HCEC 1CT (cell line): ENCODE measurements at regions not wholly inside any gene's neighbourhood (a gene's known extent, or its start where the extent isn't known, plus 50 kb on each side); places are given as distances from the start of the nearest gene placed in this dataset.
A peak's percentile ranks its signal among the peaks of the same experiment; 100 is the strongest.

Experiments used
- DNase-seq: peaks from one replicate; pipeline ENCODE4 v3.0.0-alpha.2; 2017

DNA sequence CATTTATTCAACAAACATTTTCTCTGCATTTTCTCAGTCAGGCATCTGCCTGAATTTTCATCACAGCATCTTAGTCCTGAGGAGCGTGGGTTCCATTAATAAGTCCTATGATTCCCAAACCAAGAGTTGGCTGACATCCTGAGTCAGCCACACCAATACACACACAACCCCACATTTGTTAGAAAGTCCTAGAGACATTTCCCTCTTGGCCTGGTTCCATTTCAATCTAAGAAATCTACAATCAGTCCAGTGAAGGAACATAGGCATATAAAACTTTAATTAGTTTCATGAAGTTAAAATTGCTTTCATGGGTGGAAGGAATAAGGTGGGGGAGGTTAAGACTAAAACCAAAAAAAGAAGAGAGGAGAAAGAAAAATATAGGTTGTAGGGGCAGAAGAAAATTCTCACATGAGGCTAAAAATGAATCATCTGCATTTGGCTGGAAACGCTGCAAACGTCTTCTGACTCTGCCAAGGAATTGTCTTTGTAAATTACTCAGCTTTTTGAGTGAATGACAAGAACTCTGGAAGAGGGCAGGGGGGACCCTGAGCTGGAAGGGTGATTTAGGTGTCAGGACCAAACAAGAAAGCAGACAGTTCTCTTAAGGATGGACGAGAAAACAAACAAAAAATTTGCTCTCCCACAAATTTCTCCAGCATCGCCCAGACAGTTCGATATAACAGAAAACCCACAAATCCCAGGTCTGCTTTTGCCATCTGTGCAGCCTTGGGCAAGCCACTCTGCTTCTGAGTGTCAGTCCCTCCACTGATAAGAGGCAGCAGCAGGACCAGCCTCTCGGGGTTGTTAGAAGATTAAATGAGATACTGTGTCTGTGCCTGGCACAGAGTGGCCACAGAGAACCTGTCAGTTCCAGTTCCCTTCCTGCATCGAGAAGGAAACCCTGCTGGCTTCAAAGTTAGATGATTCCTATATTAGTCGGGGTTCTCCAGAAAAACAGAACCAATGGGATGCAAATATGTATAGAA lies 289.7 kb downstream of the CDK5RAP2 start:
- DNase-seq: no peak

DNA sequence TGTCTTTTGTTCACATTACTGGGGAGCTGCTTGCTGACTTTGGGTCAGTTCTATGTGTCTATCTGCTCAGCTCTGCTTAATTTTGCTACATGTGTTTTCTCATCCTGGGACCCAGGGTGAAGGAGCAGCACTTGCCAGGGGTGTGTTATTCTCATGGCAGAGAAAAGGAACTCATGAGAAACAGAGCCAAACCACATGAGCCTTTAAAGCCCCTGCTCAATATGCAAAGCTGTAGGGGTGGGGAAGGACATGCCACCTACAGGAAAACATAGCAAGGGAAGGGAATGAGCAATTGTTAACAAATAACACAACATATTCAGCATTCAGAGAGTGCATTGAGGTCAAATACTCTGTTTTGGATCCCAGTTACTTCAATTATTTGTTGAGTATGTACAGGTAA lies 290.9 kb downstream of the CDK5RAP2 start:
- DNase-seq: no peak

DNA sequence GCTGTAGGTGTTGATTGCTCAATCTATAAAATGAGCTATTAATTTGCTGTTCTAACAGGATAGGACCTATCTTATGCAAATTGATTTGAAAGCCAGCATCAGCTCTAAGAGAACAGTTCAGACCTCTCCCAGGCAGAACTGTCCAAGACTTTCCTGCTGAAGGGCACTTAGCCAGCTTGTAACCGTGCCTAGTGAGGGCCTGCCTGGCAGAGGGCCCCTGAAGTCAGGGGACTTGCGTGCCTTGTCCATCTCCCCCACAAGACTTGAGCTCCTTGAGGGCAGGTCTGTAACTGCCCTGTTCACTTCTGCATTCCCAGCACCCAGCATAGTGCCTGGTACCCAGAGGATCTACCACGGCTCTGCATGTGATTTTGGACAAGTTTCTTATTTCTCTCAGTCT lies 293.4 kb downstream of the CDK5RAP2 start:
- DNase-seq: no peak

DNA sequence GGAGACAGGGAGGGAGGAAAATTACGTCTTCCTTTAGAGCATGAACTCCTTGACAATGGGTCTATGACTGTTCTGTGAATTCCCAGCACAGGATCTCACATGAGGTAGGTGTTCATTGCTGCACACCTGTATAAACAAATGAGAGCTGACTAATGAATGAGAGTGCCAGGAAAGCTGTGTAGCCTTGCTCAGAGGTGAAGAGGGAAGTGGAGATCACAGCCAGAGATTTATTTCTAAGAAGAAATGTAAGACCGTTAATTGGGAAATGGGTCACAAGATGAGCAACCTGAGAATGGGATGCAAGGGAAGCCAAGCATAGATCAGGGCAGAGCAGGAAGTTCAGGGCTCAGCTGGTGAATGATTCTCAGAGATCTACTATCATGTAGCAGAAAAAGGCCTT lies 295.1 kb downstream of the CDK5RAP2 start:
- DNase-seq: no peak

DNA sequence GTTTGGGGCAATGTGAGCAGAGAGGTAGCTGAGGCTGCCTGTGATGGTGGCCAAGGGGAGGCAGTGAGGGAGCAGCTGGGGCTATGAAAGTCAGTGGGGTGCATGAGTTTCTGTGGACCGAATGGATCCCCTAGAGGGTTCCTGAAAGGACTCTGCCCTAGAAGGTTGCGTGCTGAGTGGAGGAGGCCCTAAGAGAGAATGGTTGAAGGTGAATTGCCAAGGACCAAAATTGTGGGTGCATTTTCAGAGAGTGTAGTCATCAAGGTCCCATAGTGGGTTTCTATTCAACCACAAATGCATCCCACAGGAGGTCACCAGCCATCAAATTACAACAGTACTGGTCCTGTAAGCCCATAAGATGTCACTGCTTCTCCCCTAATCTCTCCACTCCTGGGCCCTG lies 298.3 kb downstream of the CDK5RAP2 start:
- DNase-seq: no peak

DNA sequence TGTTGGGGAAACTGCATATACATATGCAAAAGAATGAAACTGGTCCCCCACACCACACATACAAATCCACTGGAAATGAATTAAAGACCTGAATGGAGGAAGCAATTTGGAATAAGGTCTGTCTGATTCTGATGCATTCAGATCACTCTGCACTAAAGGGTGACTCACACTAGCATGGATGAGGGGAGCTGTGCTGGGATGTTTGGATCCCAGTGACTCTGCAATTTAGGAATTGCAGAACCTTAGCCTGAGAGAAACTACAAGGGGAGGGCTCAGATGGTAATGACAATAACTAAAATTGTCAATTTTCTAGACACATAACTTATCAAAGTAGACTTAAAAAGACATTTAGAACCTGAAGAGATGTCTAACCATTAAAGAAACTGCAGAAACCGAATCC lies 312.0 kb downstream of the CDK5RAP2 start:
- peak; percentile 6 for DNase-seq

DNA sequence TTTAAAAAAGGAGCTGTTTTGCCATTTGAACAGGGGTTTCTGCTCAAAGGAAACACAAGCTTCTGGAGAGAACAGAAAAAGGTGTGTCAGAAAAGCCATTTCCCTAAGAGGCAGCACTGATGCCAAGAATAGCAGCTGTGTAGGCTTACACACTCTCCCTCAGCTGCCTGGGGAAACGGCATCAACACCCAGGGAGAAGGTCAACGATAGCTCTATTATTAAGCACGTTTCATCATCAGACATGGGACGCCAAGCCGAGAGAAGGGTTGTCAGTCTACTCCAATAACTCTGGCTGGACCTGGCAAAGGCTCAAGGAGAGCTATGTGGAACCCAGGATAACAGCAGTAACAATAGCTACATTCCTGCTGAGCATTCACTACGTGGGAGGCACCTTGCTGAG lies 314.2 kb downstream of the CDK5RAP2 start:
- DNase-seq: no peak

DNA sequence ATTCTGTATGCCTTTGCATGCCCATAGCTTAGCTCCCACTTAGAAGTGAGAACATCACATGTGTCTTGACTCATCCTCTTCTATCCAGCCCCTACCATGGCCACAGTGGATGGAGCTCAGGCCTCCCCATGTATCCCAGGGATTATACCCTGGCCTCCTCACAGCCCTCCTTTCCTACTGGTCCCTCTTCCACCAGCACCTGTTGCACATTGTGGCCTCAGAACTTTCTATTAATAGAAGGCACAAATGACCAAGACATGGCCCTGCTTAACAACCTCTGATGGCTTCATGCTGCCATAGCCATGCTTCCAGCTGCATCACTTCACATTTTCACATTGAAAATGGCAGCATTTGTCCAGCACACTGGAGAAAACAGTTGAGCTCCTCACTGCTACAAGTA lies 315.4 kb downstream of the CDK5RAP2 start:
- DNase-seq: no peak

DNA sequence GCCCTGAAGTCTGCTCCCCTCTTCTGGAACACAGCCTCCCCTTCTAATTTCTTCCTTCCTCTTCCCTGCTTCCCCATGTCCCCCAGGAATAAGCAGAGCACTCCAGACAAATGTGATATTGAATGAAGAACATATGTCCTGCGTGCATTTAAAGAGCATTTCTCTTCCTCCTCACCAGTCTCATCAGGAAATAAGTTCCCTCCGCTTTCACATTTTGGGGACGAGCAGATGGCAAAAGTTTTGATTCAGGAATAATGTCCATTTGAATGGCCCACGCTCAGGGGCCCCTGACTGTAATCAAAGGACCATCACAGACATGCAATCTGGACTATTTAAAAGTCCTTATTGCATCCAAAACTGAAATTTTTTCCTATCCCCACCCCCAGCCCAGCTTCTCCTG lies 316.1 kb downstream of the CDK5RAP2 start:
- DNase-seq: no peak

DNA sequence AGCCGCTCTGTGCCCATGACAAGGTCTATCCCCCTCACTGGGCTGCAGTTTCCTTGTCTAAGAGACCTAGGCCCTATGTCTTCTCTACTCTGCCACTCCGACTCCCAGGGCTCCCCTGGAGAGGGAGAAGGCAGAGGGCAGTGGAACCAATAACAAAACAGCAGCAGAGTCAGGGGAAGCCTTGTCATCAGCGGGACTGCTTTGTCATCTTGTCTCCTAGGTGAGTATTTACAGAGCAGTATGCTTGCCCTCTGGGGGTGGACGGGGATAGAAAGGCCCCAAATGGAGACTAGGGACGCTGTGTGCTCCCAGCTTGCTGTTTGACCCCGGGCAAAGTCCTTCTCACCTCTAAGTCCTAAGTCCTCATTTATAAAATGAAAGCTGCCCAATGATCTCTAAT lies 318.5 kb downstream of the CDK5RAP2 start:
- no peak for DNase-seq

DNA sequence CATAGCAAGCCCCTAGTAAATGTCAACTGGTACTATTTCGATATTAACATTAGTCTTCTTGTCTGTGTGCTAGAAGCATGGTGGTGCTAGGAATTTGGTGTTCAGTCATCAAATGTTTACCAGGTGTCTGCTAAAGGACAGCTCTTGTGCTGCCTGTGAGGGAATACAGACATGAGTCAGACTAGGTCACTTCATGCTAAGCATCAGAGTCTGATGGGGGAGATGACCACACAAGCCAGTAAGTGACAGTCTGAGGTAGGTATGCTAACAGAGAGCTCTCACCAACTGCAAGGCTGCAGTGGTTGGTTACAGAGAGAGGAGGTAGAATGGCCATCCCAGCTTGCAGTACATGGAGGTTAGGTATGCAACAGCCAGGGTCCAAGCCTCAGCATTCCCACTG lies 320.9 kb downstream of the CDK5RAP2 start:
- no peak for DNase-seq

DNA sequence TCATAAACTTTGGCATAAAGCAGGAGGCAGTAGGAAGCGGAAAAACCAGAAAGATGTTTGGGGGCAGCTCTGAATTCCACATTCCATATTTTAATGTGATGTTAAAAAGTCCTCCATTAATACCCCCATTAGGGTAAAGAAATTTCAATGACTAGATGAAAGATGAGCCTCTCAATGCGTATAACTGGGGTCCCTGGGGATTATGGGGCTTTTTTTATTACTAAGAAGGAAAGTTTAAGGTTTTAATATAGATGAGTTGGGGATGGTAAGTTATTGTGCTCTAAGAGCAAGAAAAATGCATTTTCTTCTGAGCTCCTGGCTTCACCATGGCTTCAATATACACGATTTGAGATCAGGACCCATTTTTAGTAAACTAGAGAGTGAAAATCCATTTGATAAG lies 321.9 kb downstream of the CDK5RAP2 start:
- no peak for DNase-seq

DNA sequence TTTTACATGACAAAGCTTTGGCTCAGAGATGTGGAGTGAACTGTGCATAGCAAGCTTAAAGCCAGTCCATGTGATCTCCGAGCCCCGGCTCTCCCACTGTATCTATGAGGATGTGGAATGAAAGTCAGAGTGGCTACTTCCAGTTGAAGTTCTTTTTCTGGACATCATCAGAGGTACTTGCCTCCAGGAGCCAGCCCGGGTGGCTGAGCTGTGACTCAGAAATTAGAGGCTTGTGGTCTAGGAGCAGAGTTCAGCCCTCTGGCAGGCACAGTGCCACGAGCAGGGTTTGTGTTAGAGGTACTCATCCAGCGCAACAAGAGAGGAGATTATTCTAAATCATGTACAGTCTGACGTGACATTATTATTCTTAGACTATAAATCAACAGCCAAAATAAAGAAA lies 322.5 kb downstream of the CDK5RAP2 start:
- DNase-seq: peak; percentile 3

DNA sequence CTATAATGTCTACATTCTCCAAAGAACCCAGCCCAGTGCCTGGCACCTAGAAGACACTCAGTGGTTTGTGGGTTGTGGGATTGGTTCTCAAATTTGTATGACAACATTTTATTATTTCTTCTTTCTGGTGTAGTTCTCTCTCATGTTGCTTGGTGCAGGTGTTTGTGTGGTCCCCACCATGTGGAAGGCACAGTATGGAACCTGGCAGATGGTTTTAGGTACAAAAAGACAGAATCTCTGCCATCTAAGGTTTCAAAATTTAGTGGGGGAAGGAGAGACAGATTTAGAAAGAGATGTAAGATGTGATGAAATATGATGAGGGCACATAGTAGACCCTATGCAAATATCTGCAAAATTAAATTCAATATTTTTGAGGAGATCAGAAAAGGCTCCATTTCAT lies 323.8 kb downstream of the CDK5RAP2 start:
- DNase-seq: no peak

DNA sequence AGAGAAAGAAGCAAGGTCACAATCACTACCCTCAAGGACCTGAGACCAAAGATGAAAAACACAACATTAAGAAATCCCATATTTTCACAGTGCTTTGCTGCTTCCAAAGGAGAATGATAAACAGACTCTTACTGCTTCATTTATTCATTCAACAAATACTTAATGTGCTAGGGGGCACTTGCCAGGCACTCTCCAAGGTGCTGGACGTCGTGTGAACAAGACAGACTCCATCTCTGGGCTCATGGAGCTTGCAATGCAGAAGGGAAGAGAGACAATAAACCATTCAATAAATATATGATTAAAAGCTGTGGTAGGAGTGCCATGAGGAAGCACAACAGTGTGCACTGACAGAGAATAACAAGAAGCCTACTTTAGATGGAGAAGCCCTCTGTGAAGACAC lies 327.7 kb downstream of the CDK5RAP2 start:
- no peak for DNase-seq

DNA sequence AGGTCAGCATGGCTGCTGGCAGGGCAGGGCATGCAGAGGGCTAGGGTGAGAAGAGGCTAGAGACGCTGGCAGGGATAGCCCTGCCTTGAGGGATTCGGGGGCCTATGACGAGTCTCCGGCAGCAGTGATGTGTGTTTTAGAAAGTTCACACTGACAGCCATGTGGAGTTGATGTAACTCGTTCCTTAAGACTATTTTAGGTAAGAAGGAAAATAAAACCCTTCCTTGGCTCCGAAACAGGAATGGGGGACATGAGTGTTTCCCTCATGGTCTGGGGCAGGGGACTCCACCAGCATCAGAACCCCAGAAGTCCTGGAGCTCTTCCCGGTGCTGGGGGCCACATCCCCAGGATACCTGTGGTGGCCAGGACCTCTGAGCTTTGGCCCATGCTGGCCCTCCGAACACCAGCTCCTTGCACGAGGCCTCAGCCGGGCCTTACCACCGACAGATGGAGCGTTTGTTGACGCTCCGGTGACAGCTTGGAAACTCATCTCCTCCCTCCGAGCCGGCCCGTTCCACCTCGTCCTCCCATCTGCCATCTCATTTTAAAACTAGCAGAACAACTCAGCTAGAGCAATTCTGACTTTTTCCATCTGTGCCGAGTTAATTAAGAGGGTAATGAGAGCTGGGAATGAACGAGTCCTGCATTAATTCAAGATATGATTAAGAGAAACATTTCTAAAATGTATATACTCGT lies 337.7 kb downstream of the CDK5RAP2 start:
- DNase-seq: no peak

DNA sequence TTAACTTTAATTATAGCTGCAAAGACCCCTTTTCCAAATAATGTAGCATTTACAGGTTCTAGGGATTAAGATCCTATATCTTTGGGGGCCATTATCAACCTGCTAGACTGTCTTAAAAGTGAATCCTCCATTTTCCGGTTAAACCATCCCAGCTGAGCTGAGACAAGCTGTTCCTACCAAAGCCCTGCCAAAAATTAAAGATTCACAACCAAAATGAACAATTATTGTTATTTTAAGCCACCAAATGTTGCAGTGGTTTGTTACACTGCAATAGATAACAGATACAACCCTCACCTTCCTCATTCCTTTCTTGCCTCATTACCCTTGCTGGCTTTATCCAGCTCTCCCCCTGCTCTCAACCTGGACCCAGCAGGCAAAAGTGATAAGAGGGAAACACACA lies 343.4 kb downstream of the CDK5RAP2 start:
- DNase-seq: no peak

DNA sequence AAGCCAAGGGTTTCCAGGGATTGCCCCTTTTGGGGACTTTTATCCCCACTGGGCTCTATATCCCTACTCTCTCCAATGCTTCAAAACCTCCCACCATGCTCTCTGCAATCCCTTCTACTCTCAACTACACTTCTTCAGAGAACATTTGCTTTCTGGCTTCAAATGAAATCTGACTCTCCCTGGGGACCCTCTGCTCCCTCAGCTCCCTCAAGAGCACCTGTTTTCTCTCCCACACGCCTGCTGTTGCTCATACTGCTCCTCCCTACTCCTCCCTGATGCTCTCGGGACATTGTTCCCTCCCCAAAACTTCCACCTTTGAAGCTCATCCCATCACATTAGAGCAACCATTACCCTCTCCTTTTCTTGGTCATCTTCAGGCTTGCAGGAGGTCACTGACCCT lies 344.9 kb downstream of the CDK5RAP2 start:
- no peak for DNase-seq

DNA sequence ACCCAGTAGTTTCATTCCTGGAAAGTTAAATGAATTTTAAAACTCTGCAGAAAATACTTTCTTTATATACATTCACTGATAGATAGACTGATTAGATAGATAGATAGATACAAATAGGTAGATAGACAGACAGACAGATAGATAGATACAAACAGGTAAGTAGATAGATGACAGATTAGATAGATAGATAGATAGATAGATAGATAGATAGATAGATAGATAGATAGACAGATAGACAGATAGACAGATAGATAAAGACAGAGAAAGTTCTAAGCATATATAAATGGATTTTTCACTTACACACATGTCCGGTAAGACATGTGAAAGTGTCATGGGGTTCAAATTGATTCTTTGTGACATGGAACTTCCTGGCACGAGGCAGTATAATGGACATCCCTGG lies 349.7 kb downstream of the CDK5RAP2 start:
- DNase-seq: no peak

DNA sequence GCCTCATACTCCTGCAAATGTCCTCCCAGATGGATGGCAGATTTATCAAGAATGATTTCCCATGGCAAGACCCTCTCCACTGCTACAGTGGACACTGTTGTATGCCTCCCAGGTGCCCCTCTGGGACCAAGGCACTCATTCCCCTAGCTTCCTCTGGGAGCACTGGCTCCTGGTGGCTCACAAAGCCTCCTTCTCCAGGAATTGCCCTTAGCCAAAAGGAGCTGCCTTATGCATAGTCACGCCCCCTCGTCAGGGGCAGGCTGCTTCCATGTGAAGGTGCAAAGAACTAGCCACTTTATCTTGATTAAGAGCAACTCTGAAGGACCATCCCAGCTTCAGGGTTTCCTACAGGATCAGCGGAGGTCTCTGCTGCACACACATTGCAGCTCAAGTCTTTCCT lies 358.1 kb downstream of the CDK5RAP2 start:
- DNase-seq: no peak

DNA sequence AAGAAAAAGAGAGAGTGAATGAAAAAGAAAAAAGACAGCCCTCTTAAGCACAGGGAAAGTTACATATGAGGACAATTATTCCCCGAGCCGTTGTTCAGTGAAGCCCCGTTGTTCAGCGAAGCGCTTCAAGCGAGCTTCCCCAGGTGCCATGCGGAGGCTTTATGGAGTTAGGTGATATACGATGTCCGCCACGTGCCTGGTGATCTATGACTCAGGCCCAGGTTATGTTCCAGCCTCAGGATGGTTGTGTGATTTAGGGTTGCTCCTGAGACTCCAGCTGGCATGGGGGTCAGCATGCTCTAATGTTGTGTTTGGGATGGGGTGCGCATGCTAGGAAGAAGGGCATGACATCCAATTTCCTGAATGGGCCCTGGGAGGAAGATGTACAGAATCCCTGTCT lies 365.6 kb downstream of the CDK5RAP2 start:
- DNase-seq: no peak

DNA sequence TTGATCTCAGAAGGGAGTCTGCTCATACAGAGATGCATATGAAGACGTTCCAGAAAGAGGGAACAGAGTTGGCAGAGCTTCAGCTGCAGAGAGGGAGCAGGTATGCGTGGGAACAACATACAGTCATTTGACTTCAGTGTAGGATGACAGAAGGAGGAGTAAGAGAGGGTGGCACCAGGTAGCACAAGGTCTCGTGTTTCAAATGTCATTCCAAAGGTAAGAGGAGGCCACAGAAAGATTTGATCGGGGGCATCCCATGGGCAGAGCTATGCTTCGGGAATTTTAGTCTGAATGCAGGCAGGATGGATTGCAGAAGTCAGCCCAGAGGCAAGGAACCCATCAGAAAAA lies 367.1 kb downstream of the CDK5RAP2 start:
- no peak for DNase-seq

DNA sequence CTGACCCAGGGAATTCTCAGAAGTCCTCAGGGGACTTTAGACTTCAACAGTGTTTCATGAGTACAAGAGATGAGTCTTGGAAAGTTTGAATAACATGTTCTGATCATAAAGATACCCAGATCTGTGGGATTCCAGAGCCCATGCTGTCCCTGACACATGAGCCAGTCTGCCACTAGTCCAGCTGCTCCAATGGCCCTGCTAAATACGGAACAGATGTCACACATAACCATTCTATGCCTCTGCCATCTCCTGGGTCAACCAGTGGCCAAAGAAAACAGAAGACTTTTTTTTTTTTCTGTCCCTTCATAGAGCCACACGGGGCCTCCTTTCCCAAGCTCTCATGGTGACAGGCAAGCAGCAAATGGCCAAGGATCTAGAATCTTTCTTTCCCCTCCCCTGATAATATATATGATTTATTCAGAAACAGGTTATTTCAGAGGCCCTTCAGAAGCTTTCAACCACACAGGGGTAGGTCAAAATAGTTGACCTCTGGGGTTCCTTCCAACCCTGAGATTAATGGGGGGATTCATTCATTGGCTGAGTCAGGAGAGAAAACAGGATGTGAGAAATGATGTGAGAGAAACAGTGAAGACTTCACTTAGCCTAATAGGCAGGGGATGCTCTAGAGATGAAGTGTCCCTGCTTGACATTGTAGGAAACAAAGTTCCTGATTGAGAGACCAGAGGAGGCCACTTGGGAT lies 367.7 kb downstream of the CDK5RAP2 start:
- no peak for DNase-seq

DNA sequence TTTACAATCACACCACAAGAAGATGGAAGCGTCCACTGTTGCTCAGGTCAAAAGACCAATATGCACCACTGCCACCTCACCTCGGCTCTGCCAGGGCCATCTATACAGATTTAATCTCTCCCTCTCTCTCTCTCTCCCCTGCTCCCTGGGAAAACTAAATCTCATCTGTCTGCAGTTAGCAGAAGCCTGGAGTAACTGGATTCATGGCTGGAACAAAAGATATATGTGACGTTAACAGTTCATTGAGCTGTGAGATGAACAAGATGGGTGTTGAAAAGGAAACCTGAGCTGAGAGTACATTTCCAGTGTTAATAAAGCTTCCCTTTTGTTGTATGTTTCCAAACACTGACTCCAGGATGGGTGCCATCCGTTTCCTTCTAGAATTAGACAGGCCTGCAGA lies 369.7 kb downstream of the CDK5RAP2 start:
- no peak for DNase-seq
